ENCODE measurements at regions not wholly inside any gene's neighbourhood (a gene's known extent, or its start where the extent isn't known, plus 50 kb on each side); places are given as distances from the start of the nearest gene placed in this dataset.

DNA sequence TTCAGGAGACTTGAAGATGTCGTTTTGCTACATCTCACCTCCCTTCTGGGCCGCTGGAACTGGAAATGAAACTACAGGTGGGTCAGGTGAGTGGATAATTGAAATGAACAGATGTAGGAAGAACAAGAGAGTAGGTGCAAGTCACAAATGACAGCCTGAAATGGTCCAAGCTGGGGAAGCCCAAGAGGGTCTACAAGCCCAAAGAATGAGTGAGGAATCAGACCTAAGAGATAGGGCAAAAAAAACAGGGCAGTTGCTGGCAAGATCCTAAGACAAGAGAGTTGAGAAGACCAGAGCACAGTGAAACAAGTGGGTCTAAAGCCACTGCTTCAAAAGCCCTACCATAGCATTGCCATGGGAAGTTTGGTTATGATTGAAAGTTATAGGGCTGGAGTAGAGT lies 67.4 kb upstream of the SNRK start:
- TF ChIP-seq CTCF (conservative IDR thresholded peaks at IDR 0.05; ENCODE audit: low read depth, low read length) (no peak), EZH2 (IDR thresholded peaks at IDR 0.05; ENCODE audit: low read length, unreplicated experiment) (no peak), EZH2phosphoT487 (IDR thresholded peaks at IDR 0.05; ENCODE audit: borderline replicate concordance, low read length) (no peak)
